ENCODE measurements at regions not wholly inside any gene's neighbourhood (a gene's known extent, or its start where the extent isn't known, plus 50 kb on each side); places are given as distances from the start of the nearest gene placed in this dataset.

- TF ChIP-seq CTCF (conservative IDR thresholded peaks at IDR 0.05; ENCODE audit: low read depth, low read length) (no peak), EZH2 (IDR thresholded peaks at IDR 0.05; ENCODE audit: low read length, unreplicated experiment) (no peak)
These were observed 594.1 kb upstream of the PTPRD start for GRCh38 chr9:11206925-11207324.
